ENCODE measurements at regions not wholly inside any gene's neighbourhood (a gene's known extent, or its start where the extent isn't known, plus 50 kb on each side); places are given as distances from the start of the nearest gene placed in this dataset.

DNA sequence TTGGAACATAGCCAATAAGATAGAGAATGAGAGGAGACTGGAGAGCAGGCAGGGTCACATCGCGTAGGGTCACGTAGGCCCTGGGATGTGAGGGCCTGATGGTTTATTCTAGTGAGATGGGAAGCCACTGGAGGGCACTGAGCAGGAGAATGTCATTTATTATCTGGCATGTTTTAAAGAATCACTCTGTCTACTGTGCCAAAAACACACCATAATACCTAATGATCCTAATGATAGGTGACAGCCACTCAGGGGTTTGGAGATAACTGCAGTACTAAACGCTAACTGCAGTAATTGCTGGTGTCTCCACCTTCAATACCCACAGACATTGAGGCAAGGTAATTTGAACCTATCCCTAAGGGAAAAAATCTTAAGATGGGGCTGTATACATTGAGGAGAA, 185.4 kb downstream of the TTLL7 start:
- no peak for DNase-seq

- no peak for DNase-seq
Measured at GRCh38 chr1:83810144-83810543, 188.8 kb downstream of the TTLL7 start.

DNA sequence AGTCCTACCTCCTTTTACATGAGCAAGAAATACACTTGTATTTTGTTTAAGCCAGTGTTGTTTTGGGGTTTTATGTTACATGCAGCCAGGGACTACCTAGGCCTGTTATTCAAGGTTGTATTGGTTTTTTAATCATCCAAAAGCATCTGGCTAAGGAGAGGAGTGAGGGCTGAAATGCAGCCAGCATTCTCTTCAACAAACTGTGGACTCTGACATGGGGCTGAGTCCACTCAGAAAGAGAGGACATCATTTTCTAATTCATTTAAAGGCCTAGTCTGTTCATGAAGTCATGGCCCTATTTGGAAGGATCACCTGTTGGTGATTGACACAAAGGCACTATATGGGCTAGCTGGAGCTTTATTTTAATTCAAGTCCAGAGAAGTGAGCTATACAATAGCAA, 190.4 kb downstream of the TTLL7 start:
- DNase-seq, result no peak

- no peak for DNase-seq
Measured at GRCh38 chr1:83807821-83808220, 191.1 kb downstream of the TTLL7 start.

GRCh38 chr1:83807231-83807630, 191.7 kb downstream of the TTLL7 start:
- DNase-seq, result no peak

GRCh38 chr1:83805921-83806320, 193.0 kb downstream of the TTLL7 start:
- DNase-seq, result no peak

- no peak for DNase-seq
Measured at GRCh38 chr1:83802460-83803152, 196.3 kb downstream of the TTLL7 start.

- DNase-seq, result no peak
Measured at GRCh38 chr1:83802023-83802422, 196.9 kb downstream of the TTLL7 start.

DNA sequence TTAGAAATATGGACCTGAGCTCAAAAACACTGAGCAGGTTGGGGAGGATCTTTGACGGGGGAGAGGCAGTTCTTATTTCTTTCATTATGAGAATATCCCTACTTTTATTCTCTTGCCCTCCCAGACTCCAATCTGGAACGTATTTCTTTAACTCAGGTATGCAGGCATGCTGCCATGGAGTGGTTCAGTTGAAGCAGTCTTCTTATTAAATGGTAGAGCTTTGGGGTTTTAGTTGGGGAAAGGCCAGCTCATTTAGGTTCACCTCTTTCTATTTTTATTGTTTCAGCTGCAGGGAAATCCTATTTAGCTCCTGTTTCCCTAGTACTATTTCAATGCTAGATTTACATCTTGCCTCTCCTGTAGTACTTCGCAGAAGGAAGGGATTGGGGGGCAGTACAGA, 198.9 kb downstream of the TTLL7 start:
- no peak for DNase-seq

DNA sequence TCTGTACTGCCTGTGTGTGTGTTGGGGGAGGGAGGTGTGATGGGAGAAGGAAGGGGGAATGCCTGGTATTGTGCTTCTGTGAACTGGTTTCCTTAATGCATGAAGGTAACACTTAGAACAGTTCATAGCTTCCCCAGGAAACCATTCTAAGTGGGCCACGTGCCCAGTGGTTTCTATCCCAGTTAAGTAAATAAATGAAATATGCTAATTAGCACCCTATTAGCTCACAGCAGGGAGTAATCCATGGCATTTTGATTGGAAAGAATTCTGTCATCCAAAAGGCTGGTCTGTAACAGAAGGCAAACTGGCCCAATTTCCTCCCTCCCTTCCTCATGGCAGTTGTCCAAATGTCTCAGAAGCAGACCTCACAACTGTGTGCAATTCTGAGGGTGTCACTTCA, 199.3 kb downstream of the TTLL7 start:
- DNase-seq, result no peak

DNA sequence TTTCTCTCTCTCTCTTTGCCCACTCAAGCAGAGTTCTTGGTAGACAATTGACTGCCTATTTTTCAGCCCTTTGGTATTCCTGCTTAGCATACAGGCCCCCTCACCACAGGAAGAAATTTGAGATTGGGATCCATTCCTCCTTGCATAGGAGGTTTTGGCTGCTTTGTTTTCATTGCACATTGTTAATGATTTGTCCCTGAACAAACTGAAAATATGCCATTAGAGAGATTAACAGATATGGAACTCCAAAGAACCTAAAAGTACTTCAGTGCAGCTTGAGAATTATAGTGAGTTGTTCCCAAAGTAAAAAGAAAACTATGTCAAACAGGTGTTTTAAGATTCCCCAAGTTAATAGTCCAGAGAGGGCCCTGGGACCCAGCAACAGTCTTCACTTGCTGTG, 200.0 kb downstream of the TTLL7 start:
- DNase-seq, result no peak

DNA sequence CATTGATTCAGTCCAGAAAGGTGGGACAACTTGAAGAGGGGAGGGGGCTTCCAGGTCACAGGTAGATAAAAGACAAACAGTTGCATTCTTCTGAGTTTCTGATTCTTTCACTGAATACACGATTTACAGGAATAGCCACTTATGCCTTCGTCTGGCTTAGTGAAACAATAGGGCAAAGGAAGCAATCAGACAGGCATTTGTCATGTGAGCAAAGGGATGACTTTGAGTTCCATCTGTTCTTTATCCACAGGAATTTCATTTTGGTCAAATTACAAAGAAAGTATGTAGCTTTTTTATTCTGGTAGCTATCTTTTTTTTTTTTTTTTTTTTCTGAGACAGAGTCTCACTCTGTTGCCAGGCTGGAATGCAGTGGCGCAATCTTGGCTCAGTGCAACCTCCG, 202.5 kb downstream of the TTLL7 start:
- no peak for DNase-seq

DNA sequence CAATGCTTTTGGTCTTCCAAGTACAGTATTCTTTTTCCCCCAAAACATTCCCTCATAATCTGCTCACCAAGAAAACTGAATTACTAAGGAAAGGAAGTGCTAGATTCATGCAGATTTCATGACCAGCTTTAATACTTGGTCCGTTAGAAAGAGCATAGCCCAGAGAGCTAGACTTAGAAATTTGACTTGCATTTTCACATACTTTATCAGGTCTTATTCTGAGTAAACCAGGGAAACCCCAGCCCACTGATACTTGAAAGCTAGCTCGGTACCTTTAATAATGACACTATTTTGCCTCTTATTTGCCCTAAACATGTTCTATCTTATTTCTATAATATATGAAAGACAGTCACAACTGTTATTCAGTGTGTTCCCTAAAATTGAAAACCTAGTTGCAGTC, 204.5 kb downstream of the TTLL7 start:
- no peak for DNase-seq

- DNase-seq, result no peak
Measured at GRCh38 chr1:83791821-83792437, 207.0 kb downstream of the TTLL7 start.

GRCh38 chr1:83790446-83790845, 208.5 kb downstream of the TTLL7 start:
- DNase-seq, result no peak

DNA sequence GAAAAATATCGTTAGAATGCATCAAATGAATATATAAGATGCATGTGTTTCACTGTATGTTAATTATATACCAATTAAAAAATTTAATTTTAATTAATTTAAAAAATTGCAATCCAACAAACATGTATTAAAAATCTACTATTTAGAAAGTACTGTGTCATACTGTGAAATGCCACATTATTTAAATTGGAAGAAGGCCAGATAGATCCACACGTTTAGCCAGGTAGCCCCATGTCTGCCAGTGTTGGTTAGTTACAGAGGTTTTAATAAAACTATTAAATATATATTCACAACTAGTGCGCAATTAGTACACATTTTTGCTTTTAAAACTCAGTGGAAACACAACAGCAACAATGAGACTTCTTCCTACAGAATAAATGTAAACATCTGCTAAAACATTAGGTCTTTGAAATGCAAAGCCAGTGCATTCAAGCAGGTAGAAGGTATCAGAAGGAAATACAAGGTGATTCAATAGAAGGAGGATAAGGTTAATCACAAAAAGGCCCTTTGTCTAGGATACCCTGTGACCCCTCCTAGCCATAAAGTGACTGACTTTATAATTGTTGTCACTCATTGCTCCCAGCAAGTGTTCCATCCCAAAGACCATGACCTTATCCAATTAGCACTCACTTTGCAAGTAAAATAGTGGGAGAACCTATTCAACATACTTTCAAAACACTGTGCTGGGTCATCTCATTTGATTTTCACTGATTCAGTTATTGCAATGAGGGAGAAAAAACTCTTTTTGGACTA, 211.5 kb downstream of the TTLL7 start:
- DNase-seq, result no peak

GRCh38 chr1:83781667-83782066, 217.3 kb downstream of the TTLL7 start:
- no peak for DNase-seq

DNA sequence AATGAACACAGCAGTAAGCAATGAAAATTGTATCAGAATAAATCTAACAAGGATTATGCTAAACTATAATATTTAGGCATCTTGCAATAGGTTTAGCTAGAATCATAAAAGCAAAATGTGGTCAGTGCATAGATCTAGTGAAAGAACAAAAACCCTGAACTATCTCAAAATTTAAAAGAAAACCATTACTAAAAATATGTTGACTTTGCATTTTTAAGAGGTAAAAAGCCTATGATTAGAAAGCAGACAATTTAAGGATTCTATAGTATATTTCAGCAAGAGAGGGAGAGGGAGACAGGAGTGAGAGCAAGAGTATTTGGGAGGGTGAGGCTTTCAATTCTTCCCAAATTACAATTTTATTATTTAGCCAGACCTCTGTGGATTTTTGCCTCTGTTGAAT, 219.4 kb downstream of the TTLL7 start:
- DNase-seq, result no peak

GRCh38 chr1:83777758-83778101, 221.2 kb downstream of the TTLL7 start:
- no peak for DNase-seq

DNA sequence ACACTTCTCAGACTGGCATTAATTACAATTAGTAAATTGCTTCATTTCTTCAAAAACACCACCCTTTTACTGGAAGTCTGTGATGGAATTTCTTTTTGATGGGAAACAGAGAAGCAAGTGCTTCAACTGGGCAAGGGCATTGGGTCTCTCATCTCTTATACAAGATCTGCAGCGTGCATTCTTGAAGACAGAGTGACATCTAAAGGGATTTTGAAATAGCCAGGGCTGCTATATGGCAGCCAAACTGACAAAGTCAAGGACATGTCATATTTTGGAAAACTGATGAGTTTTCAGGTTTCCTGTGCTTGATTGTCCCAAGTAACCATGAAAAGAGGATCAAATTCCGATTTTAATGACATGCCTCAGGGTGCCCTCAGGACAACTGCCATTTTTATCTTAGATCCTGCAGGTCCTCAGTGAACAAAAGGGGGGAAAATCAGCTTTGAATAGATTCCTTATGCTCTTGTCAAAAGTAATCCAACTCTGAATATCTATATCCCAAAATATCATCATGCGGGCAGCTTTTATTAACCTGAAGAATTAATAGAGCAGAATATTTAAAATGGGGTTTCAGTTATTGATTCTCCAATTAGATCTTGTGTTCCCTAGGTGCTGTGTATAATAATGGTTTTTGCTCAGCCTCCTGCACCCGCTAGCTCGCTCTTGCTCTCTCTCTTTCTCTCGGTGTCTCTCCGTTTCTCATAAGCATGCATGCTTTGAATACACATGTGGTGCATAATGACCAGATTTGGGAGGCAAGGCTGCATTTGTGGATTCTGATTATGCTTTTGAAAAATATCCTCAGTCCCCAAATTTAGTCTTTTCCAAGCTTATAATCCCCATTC, 221.8 kb downstream of the TTLL7 start:
- no peak for DNase-seq

GRCh38 chr1:83775977-83776603, 222.8 kb downstream of the TTLL7 start:
- DNase-seq, result no peak

- DNase-seq, result no peak
Measured at GRCh38 chr1:83773059-83773458, 225.9 kb downstream of the TTLL7 start.

DNA sequence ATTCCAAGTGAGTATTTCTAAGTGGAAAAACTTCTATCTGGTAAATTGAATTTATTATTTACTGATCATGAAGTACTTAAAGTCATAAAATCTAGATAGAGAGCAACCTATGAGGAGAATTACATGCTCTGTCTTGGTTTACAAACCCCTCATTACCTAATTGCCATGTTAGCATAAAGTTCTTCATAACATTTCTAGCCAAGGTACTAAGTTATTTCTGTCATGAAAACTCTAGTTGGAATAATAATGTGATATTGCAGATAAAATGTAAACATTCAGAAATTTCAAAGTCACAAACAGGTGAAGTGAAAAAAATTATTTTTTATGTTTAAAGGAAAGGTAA, 228.6 kb downstream of the TTLL7 start:
- DNase-seq, result no peak
